ENCODE measurements at regions not wholly inside any gene's neighbourhood (a gene's known extent, or its start where the extent isn't known, plus 50 kb on each side); places are given as distances from the start of the nearest gene placed in this dataset.

DNA sequence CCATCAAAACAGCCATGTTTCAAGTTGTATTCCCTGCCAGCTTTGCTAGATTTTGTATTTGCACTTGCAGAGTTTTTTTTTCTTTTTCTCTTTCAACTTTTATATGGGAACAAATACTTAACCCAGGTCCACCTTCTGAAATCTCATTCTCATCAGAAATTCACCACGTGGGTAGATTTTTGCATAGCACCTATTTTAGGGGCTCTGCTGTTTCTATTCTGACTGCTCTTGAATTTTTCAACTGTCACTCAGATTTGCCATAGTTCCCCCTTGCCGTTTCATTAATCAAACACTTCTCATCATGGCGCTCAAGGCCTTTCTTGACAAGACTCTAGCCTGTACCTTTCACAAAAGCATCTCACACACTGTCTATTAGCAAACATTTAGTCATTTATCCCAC is 767.2 kb downstream of the VRK1 start:
- Histone ChIP-seq H4K8ac (ENCODE audit: low read depth in 2 of 2, low read length in 2 of 2) (no peak overlapping the region), H3K4me1 (ENCODE audit: control insufficient read depth, insufficient read depth, low read length) (no peaks in the 10 kb centered on the region), H3K27me3 (ENCODE audit: control insufficient read depth, insufficient read depth, low read length) (no peaks in the 10 kb centered on the region), H2BK5ac (ENCODE audit: low read depth, low read length, poor library complexity, severe bottlenecking) (no peak overlapping the region), H3K14ac (replicated peaks; ENCODE audit: low read depth, low read length) (no peak overlapping the region), H4K91ac (ENCODE audit: insufficient read depth, low read depth, low read length) (no peak overlapping the region), H3K27ac (ENCODE audit: insufficient read depth, low read length) (no peak overlapping the region), H3K4ac (ENCODE audit: low read depth, low read length) (no peak overlapping the region), H3K23ac (ENCODE audit: low read depth, low read length) (no peak overlapping the region), H2AK5ac (ENCODE audit: low read depth, low read length) (no peak overlapping the region), H2BK15ac (ENCODE audit: low read depth, low read length) (no peak overlapping the region), H3K56ac (ENCODE audit: extremely low read depth, insufficient read depth, low read length) (no peak overlapping the region), H3K9me3 (ENCODE audit: control insufficient read depth, insufficient read depth, low read length) (peaks cover 26% of the 10 kb centered on the region), H2AK9ac (replicated peaks; ENCODE audit: low read depth, low read length, poor library complexity) (no peak overlapping the region), H2AFZ (replicated peaks; ENCODE audit: low read length, poor library complexity) (no peak overlapping the region), H3K79me1 (ENCODE audit: low read depth in 1 of 2, low read length in 2 of 2) (no peaks in the 10 kb centered on the region), H4K5ac (ENCODE audit: low read depth, low read length) (no peak overlapping the region), H3K4me3 (ENCODE audit: insufficient read depth, low read depth, low read length) (no peak overlapping the region), H2BK20ac (ENCODE audit: low read depth, low read length) (no peak overlapping the region), H3K9ac (ENCODE audit: low read depth, low read length) (no peak overlapping the region), H4K20me1 (ENCODE audit: insufficient read depth, low read length) (no peaks in the 10 kb centered on the region), H2BK120ac (ENCODE audit: low read depth, low read length) (no peak overlapping the region), H3K4me2 (ENCODE audit: low read depth, low read length) (no peak overlapping the region), H3K18ac (ENCODE audit: low read depth, low read length) (no peak overlapping the region), H3K9me1 (ENCODE audit: insufficient read depth, low read length) (no peaks in the 10 kb centered on the region), H3K36me3 (ENCODE audit: control insufficient read depth, insufficient read depth, low read length) (no peaks in the 10 kb centered on the region)
- dilution Hi-C loops (cut with HindIII; ENCODE audit: low sequenced_read_pairs, unreplicated experiment) (no loop called here), intact Hi-C loops (cut with micrococcal nuclease) (no loop called here), in situ Hi-C loops (cut with MboI; ENCODE audit: low sequenced_read_pairs) (no loop called here)
- ATAC-seq (ENCODE audit: low read depth) (no peak), DNase-seq (no peak)
- TF ChIP-seq, protein P1, sequence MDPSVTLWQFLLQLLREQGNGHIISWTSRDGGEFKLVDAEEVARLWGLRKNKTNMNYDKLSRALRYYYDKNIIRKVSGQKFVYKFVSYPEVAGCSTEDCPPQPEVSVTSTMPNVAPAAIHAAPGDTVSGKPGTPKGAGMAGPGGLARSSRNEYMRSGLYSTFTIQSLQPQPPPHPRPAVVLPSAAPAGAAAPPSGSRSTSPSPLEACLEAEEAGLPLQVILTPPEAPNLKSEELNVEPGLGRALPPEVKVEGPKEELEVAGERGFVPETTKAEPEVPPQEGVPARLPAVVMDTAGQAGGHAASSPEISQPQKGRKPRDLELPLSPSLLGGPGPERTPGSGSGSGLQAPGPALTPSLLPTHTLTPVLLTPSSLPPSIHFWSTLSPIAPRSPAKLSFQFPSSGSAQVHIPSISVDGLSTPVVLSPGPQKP (IDR thresholded peaks at IDR 0.05; ENCODE audit: borderline replicate concordance, low read depth, low read length), result no peak
- TF ChIP-seq NFE2L2 (IDR thresholded peaks at IDR 0.05; ENCODE audit: low read depth, low read length) (no peak), SMC3 (IDR thresholded peaks at IDR 0.05; ENCODE audit: low read depth, low read length) (no peak), RCOR1 (IDR thresholded peaks at IDR 0.05; ENCODE audit: insufficient replicate concordance, low read length) (no peak), BHLHE40 (IDR thresholded peaks at IDR 0.05; ENCODE audit: low read depth, low read length) (no peak), RAD21 (IDR thresholded peaks at IDR 0.05; ENCODE audit: low read length) (no peak), POLR2A (IDR thresholded peaks at IDR 0.05; ENCODE audit: low read depth, low read length) (no peak), USF2 (IDR thresholded peaks at IDR 0.05; ENCODE audit: low read depth, low read length) (no peak), MAZ (IDR thresholded peaks at IDR 0.05; ENCODE audit: borderline replicate concordance, low read depth, low read length) (no peak), CTCF (conservative IDR thresholded peaks at IDR 0.05; ENCODE audit: low read depth, low read length) (no peak), MAFK (IDR thresholded peaks at IDR 0.05; ENCODE audit: low read depth, low read length) (no peak), CHD1 (IDR thresholded peaks at IDR 0.05; ENCODE audit: low read depth, low read length) (no peak), MXI1 (IDR thresholded peaks at IDR 0.05; ENCODE audit: borderline replicate concordance, low read depth, low read length) (no peak), FOS (IDR thresholded peaks at IDR 0.05; ENCODE audit: low read depth, low read length) (no peak), RFX5 (IDR thresholded peaks at IDR 0.05; ENCODE audit: low read depth, low read length) (no peak), CEBPB (IDR thresholded peaks at IDR 0.05; ENCODE audit: low read depth, low read length) (no peak)
- ChIA-PET POLR2A (ENCODE audit: unreplicated experiment) (no interaction called here), CTCF (no interaction called here)
- no TSS peak for BruUV-seq (replicated peaks)
- 11% methylated on average over 2 of the region's 3 CpGs; no CpG with 5 or more reads in 1 of the 2 experiments for WGBS, 2 experiments (ENCODE audit: extremely low coverage in 2 of 2, insufficient read length in 1 of 2)

All from IMR-90 (cell line).